HuH-7.5 (cell line): ENCODE measurements at regions not wholly inside any gene's neighbourhood (a gene's known extent, or its start where the extent isn't known, plus 50 kb on each side); places are given as distances from the start of the nearest gene placed in this dataset.

Experiments
- DNase-seq: peaks from one replicate; pipeline ENCODE4 v3.0.0; 2011; ENCODE audit warnings: low spot score

DNA sequence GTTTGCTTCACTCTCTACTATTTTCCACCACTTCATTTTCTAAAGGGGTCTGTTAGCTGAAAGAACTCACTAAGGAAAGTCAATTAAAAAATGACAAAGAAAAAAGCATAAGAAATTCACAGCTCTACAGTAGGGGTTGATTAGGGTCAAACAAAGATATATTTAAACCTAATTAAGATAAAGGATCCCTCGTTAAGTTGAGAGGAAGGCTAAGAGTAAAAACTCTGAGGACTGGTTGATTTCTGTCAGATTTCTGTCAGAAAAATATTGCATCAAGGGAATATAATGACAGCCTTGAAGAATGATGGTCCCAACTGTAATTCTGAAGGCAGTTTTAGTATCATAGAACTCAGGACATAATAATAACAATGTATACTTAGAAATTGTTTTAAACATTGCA lies 218.0 kb downstream of the QDPR start:
- no peak for DNase-seq

DNA sequence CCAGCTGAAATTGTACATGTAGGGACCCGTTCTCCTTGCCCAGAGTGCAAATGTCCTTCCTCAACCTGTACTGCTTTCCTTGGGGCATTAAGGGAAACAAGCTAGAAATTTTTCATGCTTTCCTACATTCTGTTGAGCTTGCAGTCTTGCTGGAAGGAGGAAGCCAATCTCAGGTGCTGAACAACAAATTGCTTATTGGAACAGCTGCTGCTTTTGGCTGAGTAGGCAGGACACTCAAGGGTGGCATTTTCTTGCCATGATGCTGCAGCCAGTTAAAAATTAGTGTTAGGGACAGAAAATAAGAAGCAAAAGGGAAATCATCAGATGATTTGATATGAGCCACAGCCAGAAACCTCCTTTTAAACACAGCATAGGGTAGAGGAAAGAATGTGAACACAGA lies 223.7 kb downstream of the QDPR start:
- DNase-seq = no peak

DNA sequence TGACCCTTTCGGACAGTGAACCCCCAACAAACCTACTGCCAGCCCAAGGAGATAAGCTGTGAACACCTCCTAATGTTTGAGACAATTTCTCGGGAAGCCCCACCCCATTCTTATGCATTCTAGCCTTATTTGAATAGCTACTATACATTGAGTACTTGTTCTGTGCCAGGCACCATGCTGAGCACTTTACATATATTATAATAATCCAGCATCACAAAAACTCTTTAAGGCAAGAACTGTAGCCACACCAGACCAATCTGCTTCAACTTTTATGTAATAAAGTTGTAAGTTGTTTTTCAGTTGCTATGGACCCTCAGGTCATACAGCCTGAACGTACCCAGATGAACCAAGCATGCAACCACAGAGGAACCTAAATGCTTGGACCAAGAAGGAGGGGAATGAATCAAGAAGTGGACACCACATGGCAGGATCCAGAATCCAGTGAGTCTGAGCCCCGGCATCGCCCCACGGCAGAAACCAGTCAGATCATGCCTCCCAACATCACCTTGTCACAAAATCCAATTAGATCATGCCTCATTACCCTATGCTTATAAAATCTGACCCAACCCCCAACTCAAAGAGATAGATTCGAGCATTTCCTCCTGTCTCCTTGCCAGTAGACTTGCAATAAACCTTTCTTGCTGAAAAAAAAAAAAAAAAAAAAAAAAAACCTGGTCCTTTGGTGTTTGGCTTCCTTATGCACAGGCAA lies 225.0 kb downstream of the QDPR start:
- DNase-seq = no peak

DNA sequence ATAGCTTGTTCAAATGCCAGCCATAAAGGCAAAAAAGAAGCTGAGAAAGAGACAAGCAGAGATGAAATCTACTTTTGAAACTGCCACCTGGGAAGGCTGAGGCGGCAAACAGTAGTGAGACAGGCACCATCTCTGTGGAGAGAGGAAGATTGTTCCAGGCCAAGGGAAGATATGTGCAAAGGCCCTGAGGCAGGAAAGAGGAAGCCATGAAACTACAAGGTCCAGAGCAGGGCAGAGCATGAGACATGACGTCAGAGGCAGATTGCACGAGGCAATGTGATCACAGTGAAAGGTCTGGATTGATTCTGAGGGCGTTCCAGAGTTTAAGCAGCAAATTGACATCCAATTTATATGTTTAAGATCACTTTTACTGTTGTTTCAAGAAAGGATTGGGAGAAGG lies 226.1 kb downstream of the QDPR start:
- DNase-seq = no peak

DNA sequence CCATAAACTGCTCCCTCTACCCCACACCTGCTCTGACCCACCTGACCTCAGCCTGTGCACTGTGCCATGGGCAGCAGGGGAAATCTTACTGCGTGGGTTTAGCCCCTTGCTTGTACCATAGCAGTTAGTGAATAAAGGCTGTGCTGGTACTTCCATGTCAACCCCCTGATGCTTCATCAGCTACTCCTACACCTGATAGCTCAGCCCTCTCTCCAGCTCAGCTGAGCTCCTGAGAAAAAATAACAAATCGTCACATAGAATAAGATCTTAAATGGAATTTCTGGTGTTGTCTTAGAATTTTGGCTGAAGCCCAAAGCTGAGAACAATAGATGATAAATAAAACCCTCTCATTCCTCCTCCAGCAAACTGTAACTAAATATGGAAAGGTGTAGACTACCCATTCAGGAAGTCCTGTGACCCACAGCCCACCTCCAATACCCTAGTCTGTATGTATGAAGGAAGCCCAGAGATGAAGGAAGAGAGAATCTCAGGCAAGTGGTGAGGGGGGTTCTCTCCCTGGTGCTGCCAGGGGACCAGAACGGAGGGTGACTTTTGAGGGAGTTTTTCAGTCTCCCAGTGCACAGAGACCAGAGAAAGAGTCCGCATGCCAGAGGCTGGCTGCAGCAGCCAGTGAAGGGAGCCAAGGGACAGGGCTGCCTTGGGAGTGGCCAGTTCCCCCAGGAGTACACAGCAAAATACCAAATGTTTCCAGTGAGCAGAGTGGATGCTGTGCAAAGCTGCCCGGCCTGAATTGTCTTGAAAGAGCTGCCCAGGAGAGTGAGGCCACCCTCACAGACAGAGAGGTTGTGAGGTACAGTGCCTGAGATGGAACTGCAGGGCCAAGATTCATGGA lies 227.3 kb downstream of the QDPR start:
- DNase-seq = no peak

DNA sequence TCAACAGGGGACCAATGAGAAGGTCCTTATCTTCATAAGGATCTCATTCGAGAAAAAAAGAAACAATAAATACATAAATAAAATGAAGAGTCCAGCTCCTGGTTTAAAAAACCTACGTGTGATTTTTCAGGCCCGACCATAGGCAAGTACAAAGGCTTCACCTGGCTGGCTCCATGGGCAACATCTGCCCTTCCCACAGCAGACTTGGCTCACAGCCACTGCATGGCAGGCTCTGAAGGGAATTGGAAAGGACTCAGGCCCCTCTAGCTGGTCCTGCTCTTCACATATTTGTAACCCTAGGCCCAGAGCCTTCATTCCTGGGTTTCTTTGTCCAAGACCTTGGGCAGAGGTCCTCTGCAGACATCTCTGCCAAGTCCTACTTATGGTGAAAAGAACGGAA lies 228.1 kb downstream of the QDPR start:
- DNase-seq = no peak

DNA sequence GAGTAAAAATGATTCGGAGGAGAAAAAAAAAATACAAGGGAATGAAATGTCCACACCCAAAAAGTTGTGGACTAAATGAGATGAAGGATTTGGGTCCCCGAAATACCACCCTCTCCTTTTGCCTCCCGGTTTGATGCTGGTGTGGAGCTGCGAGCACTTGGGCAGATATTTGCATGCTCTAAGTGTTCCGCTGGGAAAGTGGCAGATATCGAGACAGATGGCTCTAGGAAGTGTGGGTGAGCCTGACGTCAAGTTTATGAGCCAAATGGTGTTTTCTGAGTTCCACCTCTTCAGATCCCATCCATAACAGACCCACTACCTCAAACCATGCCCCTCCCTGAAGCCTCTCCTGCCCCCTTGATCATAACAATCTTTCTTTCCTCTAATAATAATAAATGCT lies 228.6 kb downstream of the QDPR start:
- no peak for DNase-seq

DNA sequence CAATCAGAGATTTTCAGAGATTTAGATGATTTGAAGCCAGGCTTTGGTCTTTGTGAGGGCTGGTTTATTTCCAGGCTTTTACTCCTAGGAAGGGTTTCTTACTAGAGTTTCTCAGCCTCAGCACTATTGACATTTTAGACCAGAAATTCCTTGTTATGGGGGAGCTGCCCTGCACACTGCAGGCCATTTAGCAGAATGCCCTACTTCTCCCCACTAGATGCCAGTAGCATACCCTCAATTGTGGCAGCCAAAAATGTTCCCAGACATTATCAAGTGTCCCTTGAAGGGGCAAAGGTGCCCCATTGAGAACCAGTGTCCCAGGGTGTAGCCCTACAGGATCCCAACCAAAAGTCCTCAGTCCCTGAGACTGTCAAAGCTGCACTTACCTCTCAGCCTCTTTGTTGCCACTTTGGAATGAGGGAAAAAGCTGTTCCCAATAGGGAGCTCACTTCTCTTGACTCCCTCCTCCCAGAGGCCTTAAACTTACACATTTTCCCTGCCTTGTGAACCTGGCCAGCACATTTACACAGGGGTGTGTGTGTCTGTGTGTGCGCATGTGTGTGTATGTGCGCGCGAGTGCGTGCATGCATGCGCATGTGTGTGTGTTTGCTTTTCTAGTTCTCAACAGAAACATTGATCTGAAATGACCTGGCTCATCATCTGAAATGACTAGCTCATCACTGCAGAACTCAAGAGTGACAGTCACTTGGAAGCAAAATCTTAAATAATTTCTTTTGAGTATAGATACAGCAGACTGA lies 231.4 kb downstream of the QDPR start:
- DNase-seq = no peak

DNA sequence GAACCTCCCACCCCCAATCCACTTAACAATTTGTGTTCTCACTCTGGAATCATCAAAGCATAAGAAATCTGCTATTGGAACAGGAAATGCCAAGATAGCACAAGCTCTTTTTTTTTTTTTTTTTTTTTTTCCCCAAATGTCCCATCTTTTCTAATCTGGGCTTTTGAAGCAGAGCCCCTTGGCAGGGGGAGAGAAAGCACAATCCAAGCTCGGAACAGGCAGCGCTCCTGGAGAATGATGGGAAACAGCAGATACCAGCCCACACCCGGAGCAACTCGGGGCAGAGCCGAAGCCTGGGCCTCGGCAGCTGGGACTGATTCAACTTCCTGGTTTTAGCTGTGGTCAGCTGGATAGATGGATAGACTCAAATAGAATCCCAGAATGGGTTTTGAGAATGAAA lies 235.1 kb downstream of the QDPR start:
- no peak for DNase-seq

DNA sequence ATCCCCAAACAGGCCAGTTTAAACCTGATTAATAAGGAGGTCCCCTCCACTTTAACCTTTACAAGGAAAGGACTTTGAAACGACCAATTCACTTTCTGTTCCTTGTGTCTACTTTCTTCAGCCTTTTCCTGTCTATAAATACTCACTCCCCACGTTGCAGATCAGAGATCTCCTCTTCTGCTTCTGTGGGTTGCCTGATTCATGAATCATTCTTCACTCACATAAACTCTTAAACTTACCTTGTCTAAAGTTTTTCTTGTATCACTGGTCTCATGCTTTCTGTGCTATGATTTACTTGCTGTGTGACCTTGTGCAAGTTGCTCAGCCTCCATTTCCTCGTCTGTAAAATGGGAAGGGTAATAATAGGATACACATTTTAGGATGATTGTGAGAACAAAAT lies 236.1 kb downstream of the QDPR start:
- no peak for DNase-seq

DNA sequence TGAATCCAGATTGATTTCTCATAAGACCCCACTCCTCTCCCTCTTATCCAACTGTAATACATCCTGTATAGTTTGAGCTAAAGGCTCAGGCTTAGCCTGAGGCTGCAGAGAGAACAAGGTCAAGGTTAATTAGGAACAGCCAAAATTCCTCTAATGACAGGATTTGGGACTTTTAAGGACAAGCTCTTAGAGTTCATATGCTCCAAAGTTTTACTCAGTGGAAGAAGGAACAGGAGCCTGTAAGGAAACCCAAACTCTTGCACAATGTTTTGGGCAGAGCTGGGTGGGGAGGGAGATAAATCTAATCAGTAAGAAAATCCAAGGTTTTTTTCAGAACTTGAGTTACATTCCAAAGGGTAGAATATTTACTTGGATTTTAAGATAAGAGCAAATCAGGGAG lies 238.8 kb downstream of the QDPR start:
- no peak for DNase-seq

DNA sequence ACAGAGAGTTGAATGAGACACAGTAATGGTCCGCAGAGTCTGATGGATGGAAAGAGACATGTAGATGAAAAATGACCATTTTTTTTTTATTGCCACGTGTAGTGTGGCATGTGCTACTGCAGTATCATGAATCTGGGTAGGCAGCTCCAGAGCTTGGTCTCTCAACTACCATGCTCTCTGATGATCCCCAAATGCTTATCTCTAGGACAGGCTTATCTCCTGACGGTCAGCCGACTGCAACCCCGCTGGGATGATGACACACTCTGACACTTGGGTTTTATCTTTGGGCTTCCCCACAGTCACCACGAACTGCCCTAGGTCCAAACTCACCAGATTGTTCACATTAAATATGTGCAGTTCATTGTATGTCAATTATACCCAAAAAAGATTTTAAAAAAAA lies 239.7 kb downstream of the QDPR start:
- DNase-seq = no peak

DNA sequence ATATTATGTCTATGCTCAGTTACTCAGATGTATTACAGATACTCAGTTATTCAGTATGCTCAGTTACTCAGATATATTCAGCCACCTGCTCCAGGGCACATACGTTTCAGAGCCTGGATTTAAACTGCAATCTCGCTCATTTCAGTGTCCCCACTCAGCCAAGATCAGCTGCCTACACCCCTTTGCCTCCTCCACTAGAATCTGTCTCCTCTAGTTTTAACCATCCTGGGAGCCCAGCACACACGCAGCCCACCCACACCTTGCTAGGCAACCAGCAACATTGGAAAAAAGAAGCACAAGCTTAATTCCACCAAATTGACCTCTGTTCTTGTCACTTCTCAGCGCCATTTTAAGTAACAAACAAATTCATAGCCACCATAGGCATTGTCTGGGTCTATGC lies 246.2 kb downstream of the QDPR start:
- no peak for DNase-seq

DNA sequence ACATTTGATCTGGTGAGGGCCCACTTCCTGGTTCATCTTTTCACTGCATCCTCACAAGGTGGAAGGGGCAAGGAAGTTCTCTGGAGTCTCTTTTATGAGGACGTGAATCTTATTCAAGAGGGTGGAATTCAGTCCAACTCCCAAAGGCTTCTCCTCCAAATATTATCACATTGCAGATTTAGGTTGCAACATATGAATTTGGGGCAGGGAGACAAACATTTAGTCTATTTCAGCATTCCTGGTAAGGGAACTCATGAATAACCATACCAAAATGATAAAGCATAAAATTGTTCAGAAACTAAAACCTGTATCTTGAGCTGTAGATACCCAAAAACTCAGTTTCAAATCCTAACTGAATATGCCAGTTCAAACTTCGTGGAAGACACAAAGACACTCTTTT lies 246.8 kb downstream of the QDPR start:
- no peak for DNase-seq

DNA sequence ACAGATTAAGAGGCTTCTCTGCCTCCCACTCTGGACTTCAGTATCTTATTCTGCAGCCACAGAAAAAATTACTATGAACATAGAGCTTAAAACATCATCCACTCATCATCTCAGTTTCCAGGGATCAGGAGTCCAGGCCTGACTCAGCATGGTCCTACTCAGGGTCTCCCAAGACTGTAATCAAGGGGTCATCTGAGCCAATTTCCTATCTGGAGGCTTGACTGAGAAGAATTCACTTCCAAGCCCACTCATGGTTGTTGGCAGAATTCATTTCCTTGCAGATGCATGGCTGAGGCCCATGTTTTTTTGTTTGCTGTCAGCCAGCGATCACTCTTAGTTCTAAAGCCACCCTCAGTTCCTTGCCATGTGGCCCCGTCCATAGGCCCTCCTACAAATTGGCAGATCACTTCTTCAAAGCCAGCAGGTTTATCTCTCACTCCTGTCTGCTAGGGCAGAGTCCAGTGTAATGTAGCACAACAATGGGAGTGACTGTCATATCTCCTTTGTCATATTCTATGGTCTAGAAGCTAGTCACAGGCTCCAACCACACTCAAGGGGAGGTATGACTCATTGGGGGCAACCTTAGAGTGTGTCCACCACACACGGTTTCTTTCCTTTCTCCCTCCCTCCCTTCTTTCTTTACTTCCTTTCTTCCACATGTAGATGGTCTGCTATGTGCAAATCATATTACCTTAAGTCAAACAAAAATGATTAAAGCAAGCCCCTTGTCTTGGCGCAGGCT lies 251.6 kb downstream of the QDPR start:
- DNase-seq = no peak

DNA sequence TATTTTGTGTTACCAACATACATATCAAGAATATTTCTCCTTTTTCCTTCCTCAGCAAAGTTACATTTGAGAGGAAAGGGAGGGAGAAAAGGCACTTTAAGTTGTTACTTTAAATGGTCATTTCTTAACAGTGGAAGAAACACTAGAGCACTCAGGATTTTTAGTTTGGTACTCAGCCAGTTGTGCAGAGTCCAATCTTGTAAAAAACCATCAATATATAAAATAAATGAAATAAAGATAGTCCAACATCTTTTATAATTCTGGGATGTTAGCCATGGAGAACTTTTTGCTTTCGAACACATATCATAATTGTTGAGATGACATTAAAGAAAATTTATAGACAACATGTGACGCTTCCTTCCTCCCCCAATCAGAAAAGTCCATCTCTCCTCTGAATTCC lies 253.8 kb downstream of the QDPR start:
- DNase-seq = no peak

DNA sequence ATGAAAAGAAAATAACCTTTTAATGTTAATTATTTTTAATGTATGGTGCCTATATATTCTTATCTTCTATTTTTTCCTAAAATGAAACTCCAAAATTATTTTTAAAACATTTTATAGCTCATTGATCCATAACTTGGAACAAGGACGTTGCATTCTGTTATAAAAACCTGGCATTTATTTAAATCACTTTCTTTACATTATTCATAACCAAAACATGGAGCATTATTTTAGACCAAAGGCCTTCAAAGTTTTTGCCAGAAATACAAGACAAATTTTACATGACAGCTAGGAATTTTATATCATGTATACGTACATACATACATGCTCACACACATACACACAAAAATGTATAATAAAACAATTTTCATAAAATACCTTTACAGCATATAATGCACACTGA lies 259.8 kb downstream of the QDPR start:
- DNase-seq = no peak

DNA sequence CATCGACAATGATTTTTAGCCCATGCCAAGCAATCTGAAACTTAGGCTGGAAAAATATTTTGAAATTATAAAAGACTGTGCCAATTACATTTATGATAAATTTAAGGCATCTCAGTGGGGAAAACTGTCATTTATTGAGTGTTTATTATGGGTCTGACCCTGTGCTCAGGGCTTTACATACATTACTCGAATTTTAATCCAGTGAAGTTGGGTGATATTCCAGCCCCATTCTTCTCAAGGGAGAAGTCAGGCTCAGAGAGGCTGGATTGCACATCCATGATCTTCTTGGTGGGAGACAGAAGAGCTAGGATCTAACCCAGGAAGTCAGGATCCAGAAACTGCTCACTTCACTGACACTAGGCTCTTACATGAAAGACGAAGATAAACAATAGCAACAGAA lies 260.8 kb downstream of the QDPR start:
- no peak for DNase-seq

DNA sequence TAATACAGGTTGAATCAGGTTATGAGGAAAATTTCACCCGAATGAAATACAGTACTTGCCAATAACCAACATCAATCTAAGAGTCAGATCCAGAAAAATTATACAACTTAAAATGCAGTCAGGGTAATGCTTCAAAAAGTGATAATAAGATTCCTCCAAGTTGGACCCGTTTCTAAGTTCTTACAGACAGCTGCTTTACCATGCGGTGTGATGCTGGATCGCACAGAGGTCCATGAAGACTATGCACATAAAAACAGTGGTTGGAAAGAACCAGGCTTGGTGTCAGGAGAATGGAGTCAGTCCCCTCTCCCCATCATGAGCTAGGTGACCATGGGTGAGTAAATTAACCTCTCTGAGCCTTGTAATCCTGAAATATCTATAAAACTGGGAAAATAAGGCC lies 261.3 kb downstream of the QDPR start:
- DNase-seq = no peak

DNA sequence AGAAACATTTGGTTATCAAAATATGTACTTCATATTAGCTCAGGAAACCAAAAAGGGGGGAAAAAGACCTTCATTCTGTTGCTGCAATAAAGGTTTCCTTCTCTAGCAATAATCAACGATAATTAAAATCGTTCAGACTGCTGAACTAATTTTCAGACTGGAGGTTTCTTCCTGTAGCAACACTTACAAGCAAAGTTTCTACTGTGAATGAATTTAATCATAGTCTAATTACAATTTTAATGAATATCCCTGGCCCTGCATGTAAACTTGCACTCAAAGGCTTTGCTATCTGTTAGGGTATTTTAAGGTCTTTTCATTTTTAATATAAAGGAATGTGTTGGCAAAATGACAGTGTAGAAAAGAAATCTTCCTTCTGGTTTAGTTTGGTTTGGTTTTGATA lies 265.2 kb downstream of the QDPR start:
- no peak for DNase-seq

DNA sequence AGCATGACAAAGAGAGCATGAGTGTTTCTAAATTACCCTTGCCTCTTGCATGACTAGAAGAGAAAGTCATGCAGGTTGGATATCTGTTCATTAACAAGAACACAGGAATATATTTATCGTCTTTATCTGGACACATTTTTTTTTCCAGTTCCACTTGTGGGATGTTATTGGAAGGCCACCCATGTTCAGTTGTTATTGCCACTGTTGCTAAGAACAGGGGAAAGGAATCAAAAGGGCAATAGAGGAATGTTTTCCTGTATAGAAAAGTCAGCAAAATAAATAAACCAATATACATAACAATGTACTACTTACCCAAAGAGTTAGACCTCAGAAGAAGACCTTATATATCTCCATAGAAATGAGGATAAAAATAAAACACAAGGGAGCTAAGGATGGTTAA lies 270.1 kb downstream of the QDPR start:
- DNase-seq = no peak

DNA sequence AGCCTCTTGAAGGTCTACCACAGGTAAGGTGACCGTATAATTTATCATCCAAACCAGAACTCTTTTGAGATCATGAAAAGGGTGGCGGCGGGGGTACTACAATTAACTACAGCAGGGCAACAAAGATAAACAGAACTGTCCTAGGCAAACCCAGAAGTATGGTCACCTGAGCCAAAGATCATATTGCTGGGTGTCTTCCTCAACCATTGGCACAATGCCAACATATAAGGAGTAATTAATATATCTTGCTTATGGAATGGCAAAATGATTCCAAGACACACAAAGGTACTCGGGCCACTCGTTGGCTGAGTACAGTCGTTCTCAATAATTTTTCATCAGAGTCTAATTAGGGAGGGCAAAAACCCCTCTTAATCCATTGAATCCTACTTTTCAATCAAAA lies 273.3 kb downstream of the QDPR start:
- no peak for DNase-seq
